Neural crest cell (in vitro differentiated cells): ENCODE measurements at regions not wholly inside any gene's neighbourhood (a gene's known extent, or its start where the extent isn't known, plus 50 kb on each side); places are given as distances from the start of the nearest gene placed in this dataset.

Experiments
- DNase-seq: peaks from one replicate; pipeline ENCODE4 v3.0.0; 2021; ENCODE audit warnings: low read depth, mixed read lengths, low spot score
- H3K27ac Mint-ChIP-seq: one replicate; pipeline ENCODE4 v1.8.0; 2021; ENCODE audit warnings: mild to moderate bottlenecking, mixed read lengths; ENCODE audit not compliant: unreplicated experiment
- H3K27me3 Mint-ChIP-seq: 2 replicates; pipeline ENCODE4 v1.8.0; 2021; ENCODE audit warnings: low read depth, mild to moderate bottlenecking, mixed read lengths
- H3K36me3 Mint-ChIP-seq: 2 replicates; pipeline ENCODE4 v1.8.0; 2021; ENCODE audit warnings: low read depth, mild to moderate bottlenecking, mixed read lengths
- H3K4me1 Mint-ChIP-seq: 2 replicates; pipeline ENCODE4 v1.8.0; 2021; ENCODE audit warnings: mixed read lengths
- H3K4me3 Mint-ChIP-seq: one replicate; pipeline ENCODE4 v1.8.0; 2021; ENCODE audit warnings: mild to moderate bottlenecking, mixed read lengths
- H3K9me3 Mint-ChIP-seq: 2 replicates; pipeline ENCODE4 v1.8.0; 2021; ENCODE audit warnings: mixed read lengths
- TF ChIP-seq, protein P1 (sequence below): fragments of 200-600 bp; sonication (generic); conservative IDR thresholded peaks from 2 replicates; pipeline ENCODE4 v1.5.0; 2021; ENCODE audit warnings: antibody characterized with exemption, mild to moderate bottlenecking

DNA sequence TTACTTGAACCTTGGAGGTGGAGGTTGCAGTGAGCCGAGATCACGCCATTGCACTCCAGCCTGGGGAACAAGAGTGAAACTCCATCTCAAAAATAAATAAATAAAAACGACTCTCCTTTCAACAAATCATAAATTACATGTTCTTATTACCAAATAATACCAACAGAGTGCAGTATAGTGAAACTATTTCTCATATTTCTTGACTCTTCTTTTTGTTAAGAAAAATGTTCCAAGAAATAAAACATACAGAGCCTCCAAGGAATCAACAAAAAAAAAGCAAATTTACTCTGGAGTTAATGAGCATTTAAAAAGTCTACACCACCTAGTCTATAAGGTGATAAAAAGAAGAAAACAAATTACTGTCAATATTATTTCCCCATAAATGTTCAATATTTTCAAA, 188.8 kb downstream of the KLF12 start:
- Mint-ChIP-seq H3K27ac (no peak overlapping the region), H3K9me3 (no peaks in the 10 kb centered on the region), H3K27me3 (no peaks in the 10 kb centered on the region), H3K4me3 (no peak overlapping the region), H3K4me1 (peaks cover 37% of the 10 kb centered on the region), H3K36me3 (peaks cover 7% of the 10 kb centered on the region)
- TF ChIP-seq, protein P1, sequence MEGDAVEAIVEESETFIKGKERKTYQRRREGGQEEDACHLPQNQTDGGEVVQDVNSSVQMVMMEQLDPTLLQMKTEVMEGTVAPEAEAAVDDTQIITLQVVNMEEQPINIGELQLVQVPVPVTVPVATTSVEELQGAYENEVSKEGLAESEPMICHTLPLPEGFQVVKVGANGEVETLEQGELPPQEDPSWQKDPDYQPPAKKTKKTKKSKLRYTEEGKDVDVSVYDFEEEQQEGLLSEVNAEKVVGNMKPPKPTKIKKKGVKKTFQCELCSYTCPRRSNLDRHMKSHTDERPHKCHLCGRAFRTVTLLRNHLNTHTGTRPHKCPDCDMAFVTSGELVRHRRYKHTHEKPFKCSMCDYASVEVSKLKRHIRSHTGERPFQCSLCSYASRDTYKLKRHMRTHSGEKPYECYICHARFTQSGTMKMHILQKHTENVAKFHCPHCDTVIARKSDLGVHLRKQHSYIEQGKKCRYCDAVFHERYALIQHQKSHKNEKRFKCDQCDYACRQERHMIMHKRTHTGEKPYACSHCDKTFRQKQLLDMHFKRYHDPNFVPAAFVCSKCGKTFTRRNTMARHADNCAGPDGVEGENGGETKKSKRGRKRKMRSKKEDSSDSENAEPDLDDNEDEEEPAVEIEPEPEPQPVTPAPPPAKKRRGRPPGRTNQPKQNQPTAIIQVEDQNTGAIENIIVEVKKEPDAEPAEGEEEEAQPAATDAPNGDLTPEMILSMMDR = no peak
- no peak for DNase-seq

DNA sequence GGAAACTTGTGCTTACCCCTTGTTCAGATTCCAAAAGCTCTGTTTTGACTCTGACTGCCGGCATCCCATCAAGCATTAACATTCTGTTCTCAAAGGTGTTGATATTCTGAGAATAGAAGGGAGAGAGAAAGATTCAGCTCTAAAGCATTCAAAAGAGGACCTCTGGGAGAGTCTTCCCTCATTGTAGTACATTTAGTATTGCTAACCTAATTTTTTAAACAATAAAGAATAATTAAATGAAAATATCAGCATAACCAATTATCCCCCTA, 190.3 kb downstream of the KLF12 start:
- DNase-seq = no peak
- H3K4me3 Mint-ChIP-seq = no peak overlapping the region
- TF ChIP-seq, protein P1 = no peak
- H3K9me3 Mint-ChIP-seq = no peaks in the 10 kb centered on the region
- no peak overlapping the region for H3K27ac Mint-ChIP-seq
- no peaks in the 10 kb centered on the region for H3K27me3 Mint-ChIP-seq
- H3K36me3 Mint-ChIP-seq = peaks cover 7% of the 10 kb centered on the region
- peaks cover 38% of the 10 kb centered on the region for H3K4me1 Mint-ChIP-seq

DNA sequence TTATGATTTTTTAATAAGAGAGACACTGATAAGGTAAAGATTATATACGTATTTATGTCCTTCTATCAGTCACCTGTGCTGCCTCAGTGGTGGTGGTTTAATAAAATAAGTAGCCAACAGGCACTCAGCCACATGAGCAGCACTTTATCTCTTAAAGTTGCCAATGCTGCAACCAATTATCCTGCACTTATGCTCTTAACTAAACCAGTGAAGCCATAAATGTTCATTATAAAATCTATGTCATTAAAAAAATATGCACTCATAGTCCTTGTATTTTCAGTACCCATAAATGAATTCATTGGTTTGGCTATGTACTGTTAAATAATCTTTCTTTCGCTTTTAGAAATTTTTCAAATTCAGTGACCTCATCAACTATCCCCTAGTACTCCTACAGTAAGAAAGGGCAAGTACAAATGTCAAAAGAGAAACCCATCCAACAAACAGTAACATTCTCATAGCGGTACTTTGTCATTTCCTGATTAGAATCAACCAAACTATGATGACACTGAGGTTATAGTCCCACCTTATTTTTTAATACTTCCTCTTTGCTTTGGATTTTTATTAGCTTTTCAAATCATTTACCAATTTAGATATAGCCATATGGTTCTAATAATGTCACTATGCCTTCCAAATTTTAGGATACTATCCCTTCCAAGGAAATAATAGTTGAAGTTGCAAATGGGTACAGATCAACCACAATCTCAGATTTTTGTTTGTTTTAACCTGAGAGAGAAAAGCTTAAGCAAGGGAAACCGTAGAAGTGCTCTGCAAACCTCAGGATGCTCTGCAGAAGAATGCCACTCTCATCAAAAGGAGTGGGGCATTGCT, 190.9 kb downstream of the KLF12 start:
- TF ChIP-seq, protein P1 = no peak
- DNase-seq = no peak
- H3K27me3 Mint-ChIP-seq = no peaks in the 10 kb centered on the region
- H3K9me3 Mint-ChIP-seq = no peaks in the 10 kb centered on the region
- H3K27ac Mint-ChIP-seq = no peak overlapping the region
- peaks cover 43% of the 10 kb centered on the region for H3K4me1 Mint-ChIP-seq
- H3K4me3 Mint-ChIP-seq = no peak overlapping the region
- peaks cover 7% of the 10 kb centered on the region for H3K36me3 Mint-ChIP-seq

DNA sequence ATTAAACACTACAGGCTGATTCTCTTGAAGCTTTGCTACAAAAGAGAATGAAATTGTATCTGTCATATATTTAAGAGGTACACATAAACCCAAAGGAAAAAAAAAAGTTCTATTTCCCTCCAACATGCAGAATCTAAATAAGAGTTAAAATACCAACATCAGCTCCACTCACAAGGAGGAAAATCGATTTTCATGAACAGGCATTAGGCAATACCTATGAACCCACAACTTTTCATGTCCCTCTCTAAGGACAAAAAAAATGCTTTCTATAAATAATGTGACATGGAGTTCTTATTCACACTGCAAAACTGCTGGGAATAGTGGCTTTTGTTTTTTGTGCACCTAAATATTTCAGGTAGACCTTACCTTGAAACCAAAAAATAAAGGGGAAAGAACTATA, 192.5 kb downstream of the KLF12 start:
- H3K4me1 Mint-ChIP-seq = peaks cover 47% of the 10 kb centered on the region
- H3K9me3 Mint-ChIP-seq = no peaks in the 10 kb centered on the region
- H3K27me3 Mint-ChIP-seq = no peaks in the 10 kb centered on the region
- peaks cover 8% of the 10 kb centered on the region for H3K36me3 Mint-ChIP-seq
- no peak overlapping the region for H3K27ac Mint-ChIP-seq
- no peak overlapping the region for H3K4me3 Mint-ChIP-seq
- no peak for DNase-seq
- TF ChIP-seq, protein P1 = no peak

DNA sequence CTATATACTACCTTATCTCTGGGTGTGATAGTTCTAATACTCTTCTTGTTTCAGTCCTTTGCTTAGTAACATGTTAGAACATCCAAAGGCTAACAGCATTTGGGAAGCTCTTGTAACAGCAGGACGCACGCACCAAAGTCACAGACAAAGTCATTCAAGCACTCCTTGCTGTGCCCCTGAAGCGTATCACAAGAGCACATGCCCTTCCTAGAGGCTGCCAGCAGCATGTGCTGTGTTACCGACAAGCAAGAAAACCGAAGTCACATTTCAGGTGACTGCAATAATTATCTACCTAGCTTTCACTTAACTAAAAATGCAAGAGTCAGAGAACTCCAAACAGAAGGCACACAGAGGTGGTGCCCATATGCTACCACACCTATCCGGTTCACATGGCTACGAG, 194.1 kb downstream of the KLF12 start:
- no peak for DNase-seq
- no peak overlapping the region for H3K27ac Mint-ChIP-seq
- no peak overlapping the region for H3K4me3 Mint-ChIP-seq
- no peaks in the 10 kb centered on the region for H3K27me3 Mint-ChIP-seq
- H3K4me1 Mint-ChIP-seq = peaks cover 37% of the 10 kb centered on the region
- TF ChIP-seq, protein P1 = no peak
- no peaks in the 10 kb centered on the region for H3K9me3 Mint-ChIP-seq
- H3K36me3 Mint-ChIP-seq = peaks cover 16% of the 10 kb centered on the region
